Esophagus muscularis mucosa (tissue), 4 donors: ENCODE measurements at regions not wholly inside any gene's neighbourhood (a gene's known extent, or its start where the extent isn't known, plus 50 kb on each side); places are given as distances from the start of the nearest gene placed in this dataset.

Experiments
- DNase-seq: peaks from one replicate; pipeline ENCODE4 v3.0.0-alpha.2; 2017; ENCODE audit errors: extremely low spot score
- H3K27ac ChIP-seq, 4 donors: fragments of 200-600 bp; sonication (generic); replicated peaks in 1 of 4; 1 replicate in 3 of 4; 2 replicates in 1 of 4; pipeline ENCODE4 v1.5.1; 2016 to 2019; ENCODE audit warnings: mild to moderate bottlenecking in 1 of 4
- H3K27me3 ChIP-seq, 4 donors: fragments of 200-600 bp; sonication (generic); one replicate each; pipeline versions ENCODE4 v1.5.1 to v1.6.0; 2016 to 2019
- H3K36me3 ChIP-seq, 4 donors: fragments of 200-600 bp; sonication (generic); one replicate each; pipeline ENCODE4 v1.5.1; 2016 to 2019
- H3K4me1 ChIP-seq, 4 donors: fragments of 200-600 bp; sonication (generic); one replicate each; pipeline ENCODE4 v1.5.1; 2016 to 2019
- H3K4me3 ChIP-seq, 4 donors: fragments of 200-600 bp; sonication (generic); 1 replicate in 2 of 4; 2 replicates in 2 of 4; pipeline ENCODE4 v1.5.1; 2016 to 2019; ENCODE audit warnings: mild to moderate bottlenecking in 4 of 4, moderate library complexity in 1 of 4
- H3K9me3 ChIP-seq, 4 donors: fragments of 200-600 bp; sonication (generic); 1 replicate in 3 of 4; 2 replicates in 1 of 4; pipeline ENCODE4 v1.5.1; 2016 to 2019
- CTCF ChIP-seq, 3 experiments: fragments of 200-600 bp in 2 of 3; fragments of 450-650 bp in 1 of 3; sonication (generic) in 2 of 3; IDR thresholded peaks; one replicate each; pipeline ENCODE4 v1.5.1; 2017 to 2019; ENCODE audit warnings: antibody characterized with exemption in 3 of 3, mild to moderate bottlenecking in 2 of 3, moderate library complexity in 1 of 3
- EP300 ChIP-seq: sonication (generic); formaldehyde crosslinking; IDR thresholded peaks from one replicate; pipeline ENCODE4 v1.6.1; 2017; ENCODE audit warnings: antibody characterized with exemption
- POLR2A ChIP-seq: fragments of 450-650 bp; IDR thresholded peaks from one replicate; pipeline ENCODE4 v1.6.1; 2017; ENCODE audit warnings: antibody characterized with exemption, moderate library complexity, mild to moderate bottlenecking, low read depth
- POLR2AphosphoS5 ChIP-seq, 2 donors: sonication (generic); formaldehyde crosslinking; IDR thresholded peaks; one replicate each; pipeline ENCODE4 v1.6.1; 2017; ENCODE audit warnings: antibody characterized with exemption in 2 of 2
- WGBS: methylation state at CpG from one replicate; pipeline ENCODE4 v1.1.5; 2018; 5-methylcytosine and 5-hydroxymethylcytosine counted together
- intact Hi-C: fragments of 100-400 bp; cut with DNase I; formaldehyde crosslinking; loops from one replicate; pipeline ENCODE4 v1.15.1; 2023

- Histone ChIP-seq H3K9me3 (no peaks in the 10 kb centered on the region), H3K27ac (no peak overlapping the region), H3K4me1 (no peaks in the 10 kb centered on the region), H3K36me3 (no peaks in the 10 kb centered on the region), H3K4me3 (no peak overlapping the region), H3K27me3 (no peaks in the 10 kb centered on the region)
- WGBS = 64% methylated on average over 3 of the region's 3 CpGs
- intact Hi-C loops = no loop called here
- TF ChIP-seq EP300 = no peak
- TF ChIP-seq POLR2AphosphoS5 (IDR thresholded peaks at IDR 0.05) = no peak
- no peak for TF ChIP-seq POLR2A
- no peak for TF ChIP-seq CTCF (IDR thresholded peaks at IDR 0.05)
- DNase-seq = no peak
Measured at GRCh38 chr3:152915695-152916094, 80.8 kb downstream of the P2RY1 start.

- 91% methylated on average over 5 of the region's 5 CpGs for WGBS
- DNase-seq = no peak
- intact Hi-C loops = no loop called here
- no peaks in the 10 kb centered on the region for H3K36me3 ChIP-seq
- H3K27ac ChIP-seq = no peak overlapping the region
- no peak for TF ChIP-seq POLR2A
- TF ChIP-seq POLR2AphosphoS5 (IDR thresholded peaks at IDR 0.05) = no peak
- no peak for TF ChIP-seq EP300
- no peak for TF ChIP-seq CTCF (IDR thresholded peaks at IDR 0.05)
- H3K4me1 ChIP-seq = no peaks in the 10 kb centered on the region
- no peaks in the 10 kb centered on the region for H3K27me3 ChIP-seq
- H3K9me3 ChIP-seq = no peaks in the 10 kb centered on the region
- no peak overlapping the region for H3K4me3 ChIP-seq
Measured at GRCh38 chr3:152916753-152917279, 81.9 kb downstream of the P2RY1 start.

GRCh38 chr3:152921351-152921750, 86.4 kb downstream of the P2RY1 start:
- intact Hi-C loops = no loop called here
- no peak overlapping the region for H3K27ac ChIP-seq

GRCh38 chr3:152922554-152922953, 87.6 kb downstream of the P2RY1 start:
- intact Hi-C loops = no loop called here
- Histone ChIP-seq H3K9me3 (no peaks in the 10 kb centered on the region), H3K27me3 (no peaks in the 10 kb centered on the region), H3K4me3 (no peak overlapping the region), H3K27ac (no peak overlapping the region), H3K36me3 (no peaks in the 10 kb centered on the region), H3K4me1 (no peaks in the 10 kb centered on the region)
- TF ChIP-seq POLR2AphosphoS5 (IDR thresholded peaks at IDR 0.05) (no peak), POLR2A (no peak), CTCF (IDR thresholded peaks at IDR 0.05) (no peak), EP300 (no peak)
- no peak for DNase-seq
- 86% methylated on average over 2 of the region's 2 CpGs for WGBS

More at GRCh38 chr3:152921351-152921750, 86.4 kb downstream of the P2RY1 start:
- no peaks in the 10 kb centered on the region for H3K36me3 ChIP-seq
- no peaks in the 10 kb centered on the region for H3K9me3 ChIP-seq
- no peak overlapping the region for H3K4me3 ChIP-seq
- no peak for TF ChIP-seq EP300
- TF ChIP-seq POLR2A = no peak
- TF ChIP-seq POLR2AphosphoS5 (IDR thresholded peaks at IDR 0.05) = no peak
- TF ChIP-seq CTCF (IDR thresholded peaks at IDR 0.05) = no peak
- no peaks in the 10 kb centered on the region for H3K27me3 ChIP-seq
- DNase-seq = no peak
- H3K4me1 ChIP-seq = no peaks in the 10 kb centered on the region

- Histone ChIP-seq H3K4me3 (no peak overlapping the region), H3K9me3 (no peaks in the 10 kb centered on the region), H3K4me1 (no peaks in the 10 kb centered on the region), H3K36me3 (no peaks in the 10 kb centered on the region), H3K27ac (no peak overlapping the region), H3K27me3 (no peaks in the 10 kb centered on the region)
- no peak for DNase-seq
- intact Hi-C loops = no loop called here
- 49% methylated on average over 3 of the region's 3 CpGs for WGBS
- TF ChIP-seq POLR2AphosphoS5 (IDR thresholded peaks at IDR 0.05) (no peak), POLR2A (no peak), CTCF (IDR thresholded peaks at IDR 0.05) (no peak), EP300 (no peak)
Measured at GRCh38 chr3:152927131-152927530, 92.2 kb downstream of the P2RY1 start.
